ENCODE measurements at regions not wholly inside any gene's neighbourhood (a gene's known extent, or its start where the extent isn't known, plus 50 kb on each side); places are given as distances from the start of the nearest gene placed in this dataset.

GRCh38 chr6:56746767-56747504, 104.2 kb upstream of the DST start:
- no peaks in the 10 kb centered on the region for H3K36me3 ChIP-seq (ENCODE audit: control insufficient read depth in 2 of 3, insufficient read depth in 3 of 3, low read length in 3 of 3)
- FAIRE-seq (no peak), DNase-seq (peak in 2 of 5 donors; percentile 12 to 19)
- intact Hi-C loops (cut with DNase I): no loop called here
- no peak for TF ChIP-seq CTCF (IDR thresholded peaks at IDR 0.05; ENCODE audit: borderline replicate concordance, extremely low read depth, insufficient read depth)
- H3K9me3 ChIP-seq (ENCODE audit: control insufficient read depth in 2 of 3, insufficient read depth in 1 of 3, low read length in 3 of 3): no peaks in the 10 kb centered on the region
- no peaks in the 10 kb centered on the region for H3K27me3 ChIP-seq (ENCODE audit: control insufficient read depth, insufficient read depth, low read length)
- H3K27ac ChIP-seq (ENCODE audit: low read depth in 2 of 2, low read length in 2 of 2): no peak overlapping the region
- H3K9ac ChIP-seq (ENCODE audit: low read length in 3 of 3): no peak overlapping the region
- H3K4me3 ChIP-seq (ENCODE audit: low read length in 3 of 3): no peak overlapping the region
- H3K4me1 ChIP-seq (ENCODE audit: control insufficient read depth in 2 of 3, insufficient read depth in 2 of 3, low read depth in 1 of 3, low read length in 3 of 3): peaks cover 0 to 2% (median 0%) of the 10 kb centered on the region in 3 donors

GRCh38 chr6:56745971-56746370, 103.3 kb upstream of the DST start:
- Histone ChIP-seq H3K4me1 (ENCODE audit: control insufficient read depth in 2 of 3, insufficient read depth in 2 of 3, low read depth in 1 of 3, low read length in 3 of 3) (peaks cover 0 to 3% (median 0%) of the 10 kb centered on the region in 3 donors), H3K27ac (ENCODE audit: low read depth in 2 of 2, low read length in 2 of 2) (no peak overlapping the region), H3K4me3 (ENCODE audit: low read length in 3 of 3) (no peak overlapping the region), H3K27me3 (ENCODE audit: control insufficient read depth, insufficient read depth, low read length) (no peaks in the 10 kb centered on the region), H3K9ac (ENCODE audit: low read length in 3 of 3) (no peak overlapping the region), H3K9me3 (ENCODE audit: control insufficient read depth in 2 of 3, insufficient read depth in 1 of 3, low read length in 3 of 3) (no peaks in the 10 kb centered on the region), H3K36me3 (ENCODE audit: control insufficient read depth in 2 of 3, insufficient read depth in 3 of 3, low read length in 3 of 3) (no peaks in the 10 kb centered on the region)
- TF ChIP-seq CTCF (IDR thresholded peaks at IDR 0.05; ENCODE audit: borderline replicate concordance, extremely low read depth, insufficient read depth): no peak
- no peak for FAIRE-seq
- intact Hi-C loops (cut with DNase I): no loop called here
- no peak for DNase-seq

- Histone ChIP-seq H3K9me3 (ENCODE audit: control insufficient read depth in 2 of 3, insufficient read depth in 1 of 3, low read length in 3 of 3) (no peaks in the 10 kb centered on the region), H3K27ac (ENCODE audit: low read depth in 2 of 2, low read length in 2 of 2) (no peak overlapping the region), H3K27me3 (ENCODE audit: control insufficient read depth, insufficient read depth, low read length) (no peaks in the 10 kb centered on the region), H3K9ac (ENCODE audit: low read length in 3 of 3) (no peak overlapping the region), H3K4me1 (ENCODE audit: control insufficient read depth in 2 of 3, insufficient read depth in 2 of 3, low read depth in 1 of 3, low read length in 3 of 3) (peaks cover 0 to 3% (median 0%) of the 10 kb centered on the region in 3 donors), H3K36me3 (ENCODE audit: control insufficient read depth in 2 of 3, insufficient read depth in 3 of 3, low read length in 3 of 3) (no peaks in the 10 kb centered on the region), H3K4me3 (ENCODE audit: low read length in 3 of 3) (no peak overlapping the region)
- no peak for DNase-seq
- no peak for FAIRE-seq
- no peak for TF ChIP-seq CTCF (IDR thresholded peaks at IDR 0.05; ENCODE audit: borderline replicate concordance, extremely low read depth, insufficient read depth)
- intact Hi-C loops (cut with DNase I): no loop called here
These were observed 102.4 kb upstream of the DST start for GRCh38 chr6:56745081-56745480.

All from kidney (tissue), 13 donors.